Endothelial cell (in vitro differentiated cells): ENCODE measurements at regions not wholly inside any gene's neighbourhood (a gene's known extent, or its start where the extent isn't known, plus 50 kb on each side); places are given as distances from the start of the nearest gene placed in this dataset.
"Not testable (repeated sequence)": the region's sequence is repeated elsewhere in the genome, so short reads cannot be mapped to it uniquely, and the experiment has no call there.

ENCODE experiments used
- DNase-seq: peaks from one replicate; pipeline ENCODE4 v3.0.0; 2021; ENCODE audit warnings: low spot score
- H3K27ac Mint-ChIP-seq: one replicate; pipeline ENCODE4 v1.8.0; 2021; ENCODE audit warnings: mixed read lengths, inconsistent platforms; ENCODE audit not compliant: unreplicated experiment
- H3K27me3 Mint-ChIP-seq: one replicate; pipeline ENCODE4 v1.8.0; 2021; ENCODE audit warnings: mild to moderate bottlenecking, moderate library complexity, mixed read lengths, inconsistent platforms; ENCODE audit not compliant: unreplicated experiment
- H3K36me3 Mint-ChIP-seq: one replicate; pipeline ENCODE4 v1.8.0; 2021; ENCODE audit warnings: mild to moderate bottlenecking, low read depth, mixed read lengths, inconsistent platforms; ENCODE audit not compliant: unreplicated experiment
- H3K4me1 Mint-ChIP-seq: one replicate; pipeline ENCODE4 v1.8.0; 2021; ENCODE audit warnings: mild to moderate bottlenecking, mixed read lengths, inconsistent platforms; ENCODE audit not compliant: unreplicated experiment
- H3K4me3 Mint-ChIP-seq: one replicate; pipeline ENCODE4 v1.8.0; 2021; ENCODE audit warnings: mild to moderate bottlenecking, mixed read lengths, inconsistent platforms; ENCODE audit not compliant: unreplicated experiment
- H3K9me3 Mint-ChIP-seq: one replicate; pipeline ENCODE4 v1.8.0; 2021; ENCODE audit warnings: mixed read lengths, inconsistent platforms; ENCODE audit not compliant: unreplicated experiment
- CTCF ChIP-seq: fragments of 200-600 bp; sonication (generic); IDR thresholded peaks from one replicate; pipeline ENCODE4 v1.5.0; 2021; ENCODE audit warnings: antibody characterized with exemption; ENCODE audit not compliant: unreplicated experiment

DNA sequence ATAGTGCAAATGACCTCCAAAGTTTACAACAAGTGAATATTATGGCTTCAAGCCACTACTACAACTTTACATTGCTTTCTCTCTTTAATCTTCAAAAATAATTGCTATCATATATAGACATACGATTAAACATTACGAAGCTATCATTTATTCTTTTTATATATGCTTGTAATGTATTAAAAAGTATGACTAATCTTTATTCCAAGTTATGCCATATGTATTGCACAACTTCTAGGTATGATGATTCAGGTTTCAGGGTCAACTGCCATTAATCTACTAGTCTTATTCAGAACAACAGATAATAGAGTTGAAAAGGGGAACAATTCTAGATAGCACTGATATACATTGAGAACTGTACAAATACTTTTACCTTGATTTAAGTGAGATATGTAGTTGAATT lies 506.2 kb upstream of the TMEFF2 start:
- Mint-ChIP-seq H3K27me3 (no peaks in the 10 kb centered on the region), H3K4me1 (no peaks in the 10 kb centered on the region), H3K27ac (no peak overlapping the region), H3K9me3 (no peaks in the 10 kb centered on the region), H3K36me3 (no peaks in the 10 kb centered on the region), H3K4me3 (no peak overlapping the region)
- TF ChIP-seq CTCF, result no peak
- DNase-seq, result no peak

DNA sequence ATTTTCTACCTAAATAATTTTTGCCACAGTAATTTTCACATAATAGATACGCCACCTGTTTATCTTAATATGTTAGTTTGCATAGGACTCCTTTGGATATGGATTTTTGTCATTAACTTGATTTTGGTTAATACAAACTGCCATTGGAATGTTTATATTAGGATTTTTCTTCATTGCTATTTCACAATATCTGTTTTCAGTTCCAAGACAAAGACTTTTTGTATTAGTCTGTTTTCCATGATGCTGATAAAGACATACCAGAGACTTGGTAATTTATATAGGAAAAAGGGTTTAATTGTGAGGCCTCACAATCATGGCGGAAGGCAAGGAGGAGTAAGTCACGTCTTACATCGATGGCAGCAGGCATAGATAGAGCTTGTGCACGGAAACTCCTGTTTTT lies 503.1 kb upstream of the TMEFF2 start:
- H3K36me3 Mint-ChIP-seq, result no peaks in the 10 kb centered on the region
- TF ChIP-seq CTCF, result no peak
- H3K9me3 Mint-ChIP-seq, result no peaks in the 10 kb centered on the region
- H3K27me3 Mint-ChIP-seq, result no peaks in the 10 kb centered on the region
- no peak overlapping the region for H3K4me3 Mint-ChIP-seq
- no peaks in the 10 kb centered on the region for H3K4me1 Mint-ChIP-seq
- DNase-seq, result no peak
- H3K27ac Mint-ChIP-seq, result no peak overlapping the region

- Mint-ChIP-seq H3K27me3 (no peaks in the 10 kb centered on the region), H3K27ac (no peak overlapping the region), H3K4me1 (no peaks in the 10 kb centered on the region)
Observed at GRCh38 chr2:192696857-192697256, 502.1 kb upstream of the TMEFF2 start.

GRCh38 chr2:192687015-192687414 lies 492.3 kb upstream of the TMEFF2 start:
- TF ChIP-seq CTCF, result no peak
- no peak overlapping the region for H3K27ac Mint-ChIP-seq

More at GRCh38 chr2:192696857-192697256, 502.1 kb upstream of the TMEFF2 start:
- no peak for TF ChIP-seq CTCF
- H3K9me3 Mint-ChIP-seq, result no peaks in the 10 kb centered on the region
- no peak overlapping the region for H3K4me3 Mint-ChIP-seq
- no peak for DNase-seq
- no peaks in the 10 kb centered on the region for H3K36me3 Mint-ChIP-seq

DNA sequence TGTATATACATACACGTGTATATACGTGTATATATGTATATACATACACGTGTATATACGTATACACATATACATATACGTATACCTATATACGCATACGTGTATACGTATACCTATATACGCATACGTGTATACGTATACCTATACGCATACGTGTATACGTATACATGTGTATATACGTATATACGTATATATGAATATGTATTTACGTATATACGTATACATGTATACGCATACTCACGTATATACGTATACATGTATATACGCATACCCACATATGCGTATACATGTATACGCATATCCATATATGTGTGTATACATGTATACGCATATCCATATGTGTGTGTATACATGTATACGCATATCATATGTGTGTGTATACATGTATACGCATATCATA lies 487.8 kb upstream of the TMEFF2 start:
- H3K36me3 Mint-ChIP-seq, H3K4me3 Mint-ChIP-seq, H3K9me3 Mint-ChIP-seq, DNase-seq, H3K4me1 Mint-ChIP-seq, H3K27me3 Mint-ChIP-seq, H3K27ac Mint-ChIP-seq: not testable (repeated sequence)

More at GRCh38 chr2:192687015-192687414, 492.3 kb upstream of the TMEFF2 start:
- H3K27me3 Mint-ChIP-seq, result no peaks in the 10 kb centered on the region
- H3K4me1 Mint-ChIP-seq, result no peaks in the 10 kb centered on the region
- H3K36me3 Mint-ChIP-seq, result no peaks in the 10 kb centered on the region
- H3K4me3 Mint-ChIP-seq, result no peak overlapping the region
- no peak for DNase-seq
- H3K9me3 Mint-ChIP-seq, result no peaks in the 10 kb centered on the region

- Mint-ChIP-seq H3K4me1 (peaks cover 4% of the 10 kb centered on the region), H3K36me3 (no peaks in the 10 kb centered on the region), H3K4me3 (no peak overlapping the region), H3K27ac (no peak overlapping the region), H3K9me3 (no peaks in the 10 kb centered on the region), H3K27me3 (no peaks in the 10 kb centered on the region)
- TF ChIP-seq CTCF, result no peak
- no peak for DNase-seq
Observed at GRCh38 chr2:192675681-192676080, 480.9 kb upstream of the TMEFF2 start.
